ENCODE measurements at regions not wholly inside any gene's neighbourhood (a gene's known extent, or its start where the extent isn't known, plus 50 kb on each side); places are given as distances from the start of the nearest gene placed in this dataset.

DNA sequence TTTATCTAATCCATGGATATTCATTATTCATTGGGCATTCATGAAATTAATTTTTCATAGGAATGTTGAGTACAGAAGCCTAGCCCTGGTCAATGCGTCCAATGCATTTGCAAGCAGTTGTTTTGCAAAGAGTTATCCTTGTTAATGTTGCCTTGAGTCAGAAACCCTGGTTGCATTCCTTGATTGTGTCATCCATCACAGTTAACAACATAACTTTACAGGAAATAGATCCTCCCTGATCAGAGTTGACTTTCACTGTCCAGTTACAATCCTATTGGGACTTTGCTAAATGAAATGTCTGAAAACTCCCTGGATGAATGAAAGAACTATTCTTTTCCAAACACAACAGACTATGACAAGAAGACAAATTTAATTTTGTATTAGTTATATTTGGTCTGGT lies 924.3 kb upstream of the SLIT2 start:
- DNase-seq (ENCODE audit: low spot score in 2 of 2) = no peak
- TF ChIP-seq, protein P1, sequence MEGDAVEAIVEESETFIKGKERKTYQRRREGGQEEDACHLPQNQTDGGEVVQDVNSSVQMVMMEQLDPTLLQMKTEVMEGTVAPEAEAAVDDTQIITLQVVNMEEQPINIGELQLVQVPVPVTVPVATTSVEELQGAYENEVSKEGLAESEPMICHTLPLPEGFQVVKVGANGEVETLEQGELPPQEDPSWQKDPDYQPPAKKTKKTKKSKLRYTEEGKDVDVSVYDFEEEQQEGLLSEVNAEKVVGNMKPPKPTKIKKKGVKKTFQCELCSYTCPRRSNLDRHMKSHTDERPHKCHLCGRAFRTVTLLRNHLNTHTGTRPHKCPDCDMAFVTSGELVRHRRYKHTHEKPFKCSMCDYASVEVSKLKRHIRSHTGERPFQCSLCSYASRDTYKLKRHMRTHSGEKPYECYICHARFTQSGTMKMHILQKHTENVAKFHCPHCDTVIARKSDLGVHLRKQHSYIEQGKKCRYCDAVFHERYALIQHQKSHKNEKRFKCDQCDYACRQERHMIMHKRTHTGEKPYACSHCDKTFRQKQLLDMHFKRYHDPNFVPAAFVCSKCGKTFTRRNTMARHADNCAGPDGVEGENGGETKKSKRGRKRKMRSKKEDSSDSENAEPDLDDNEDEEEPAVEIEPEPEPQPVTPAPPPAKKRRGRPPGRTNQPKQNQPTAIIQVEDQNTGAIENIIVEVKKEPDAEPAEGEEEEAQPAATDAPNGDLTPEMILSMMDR (IDR thresholded peaks at IDR 0.05) = no peak
- H3K36me3 ChIP-seq = no peaks in the 10 kb centered on the region
- H3K4me1 ChIP-seq = no peaks in the 10 kb centered on the region
- H3K27me3 ChIP-seq = no peaks in the 10 kb centered on the region
- no peaks in the 10 kb centered on the region for H3K9me3 ChIP-seq
- H3K4me3 ChIP-seq = no peak overlapping the region
- H3K27ac ChIP-seq = no peak overlapping the region
- intact Hi-C loops (cut with DNase I) = no loop called here

DNA sequence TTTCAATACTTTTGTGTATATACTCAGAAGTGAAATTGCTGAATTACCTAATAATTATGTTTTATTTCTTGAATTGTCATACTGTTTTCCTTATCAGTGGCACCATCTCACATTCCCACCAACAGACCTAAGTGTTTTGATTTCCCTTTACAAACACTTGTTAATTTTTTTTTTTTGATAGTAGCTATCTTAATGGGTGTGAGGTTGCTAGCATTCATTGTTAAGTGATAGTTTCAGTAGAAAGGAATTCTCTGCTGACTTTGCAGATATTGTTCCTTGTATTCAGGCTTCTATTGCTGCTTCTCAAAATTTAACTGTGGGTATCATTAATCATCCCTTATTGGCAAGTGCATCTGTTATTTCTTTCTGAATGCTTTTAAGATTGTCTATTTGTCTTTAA lies 927.5 kb upstream of the SLIT2 start:
- no peak overlapping the region for H3K4me3 ChIP-seq
- no peaks in the 10 kb centered on the region for H3K9me3 ChIP-seq
- intact Hi-C loops (cut with DNase I) = no loop called here
- H3K4me1 ChIP-seq = no peaks in the 10 kb centered on the region
- H3K27ac ChIP-seq = no peak overlapping the region
- TF ChIP-seq, protein P1 (IDR thresholded peaks at IDR 0.05) = no peak
- no peaks in the 10 kb centered on the region for H3K36me3 ChIP-seq
- H3K27me3 ChIP-seq = no peaks in the 10 kb centered on the region
- no peak for DNase-seq (ENCODE audit: low spot score in 2 of 2)

DNA sequence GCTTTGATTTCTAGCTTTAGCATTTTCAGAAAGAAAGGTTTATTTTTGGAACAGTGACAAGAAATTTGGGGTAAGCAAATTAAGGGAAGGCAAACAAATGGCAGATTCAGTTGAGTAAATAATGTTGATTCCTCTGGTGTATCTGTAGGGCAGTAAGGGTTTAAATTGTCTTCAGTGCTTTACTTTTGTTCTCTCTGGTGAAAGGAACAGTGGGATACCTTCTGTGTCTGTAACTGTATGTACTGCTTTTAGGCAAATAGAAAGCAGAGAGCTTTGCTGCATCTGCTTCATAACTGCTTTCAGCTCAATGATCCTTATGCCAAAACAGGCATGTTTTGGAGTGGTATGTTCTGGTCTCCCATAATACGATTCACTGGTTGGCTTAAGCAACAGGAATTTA lies 932.1 kb upstream of the SLIT2 start:
- Histone ChIP-seq H3K4me3 (no peak overlapping the region), H3K36me3 (no peaks in the 10 kb centered on the region), H3K27ac (no peak overlapping the region), H3K4me1 (no peaks in the 10 kb centered on the region), H3K9me3 (no peaks in the 10 kb centered on the region), H3K27me3 (no peaks in the 10 kb centered on the region)
- TF ChIP-seq, protein P1 (IDR thresholded peaks at IDR 0.05) = no peak
- intact Hi-C loops (cut with DNase I) = no loop called here
- DNase-seq (ENCODE audit: low spot score in 2 of 2) = no peak

DNA sequence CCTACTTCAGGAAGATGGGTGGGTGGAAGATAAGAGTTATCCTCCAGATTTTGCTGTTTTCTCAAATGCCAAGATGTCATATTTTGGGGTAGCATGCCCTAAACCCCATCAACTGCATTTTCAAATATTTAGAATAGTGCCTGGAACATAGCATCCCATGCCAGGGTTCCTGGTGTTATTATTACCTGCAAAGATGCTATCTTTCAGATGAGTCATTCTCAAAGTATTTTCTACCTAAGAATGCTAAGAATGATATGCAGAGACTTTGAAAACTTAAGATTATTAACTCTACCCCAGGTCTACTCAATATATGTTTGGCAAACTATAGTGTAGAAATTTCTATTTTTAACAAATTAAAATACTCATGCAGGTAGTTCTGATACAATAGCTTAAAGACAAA lies 934.3 kb upstream of the SLIT2 start:
- TF ChIP-seq, protein P1 (IDR thresholded peaks at IDR 0.05) = no peak
- Histone ChIP-seq H3K4me3 (no peak overlapping the region), H3K9me3 (no peaks in the 10 kb centered on the region), H3K27me3 (no peaks in the 10 kb centered on the region), H3K36me3 (no peaks in the 10 kb centered on the region), H3K4me1 (no peaks in the 10 kb centered on the region), H3K27ac (no peak overlapping the region)
- DNase-seq (ENCODE audit: low spot score in 2 of 2) = no peak
- intact Hi-C loops (cut with DNase I) = no loop called here

DNA sequence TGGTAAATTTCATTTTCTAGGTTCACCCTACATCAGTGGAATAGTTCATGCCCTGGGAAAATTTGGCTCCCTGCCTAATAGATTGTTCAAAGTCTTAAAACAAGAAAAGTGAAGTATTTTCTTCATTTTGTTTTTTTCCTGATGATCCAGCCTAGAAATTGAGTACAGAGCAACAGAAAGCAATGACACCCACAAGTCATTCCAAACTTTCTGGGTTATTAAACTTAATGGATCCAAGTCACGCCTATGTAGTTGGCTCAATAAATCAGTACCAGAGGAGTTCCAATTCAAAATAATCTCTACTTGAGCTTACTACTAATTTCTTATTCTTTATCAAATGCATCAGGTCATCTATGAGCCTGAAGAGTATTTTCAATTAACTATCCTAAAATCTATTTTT lies 937.6 kb upstream of the SLIT2 start:
- DNase-seq (ENCODE audit: low spot score in 2 of 2) = no peak
- Histone ChIP-seq H3K9me3 (no peaks in the 10 kb centered on the region), H3K27ac (no peak overlapping the region), H3K36me3 (no peaks in the 10 kb centered on the region), H3K4me1 (no peaks in the 10 kb centered on the region), H3K27me3 (no peaks in the 10 kb centered on the region), H3K4me3 (no peak overlapping the region)
- intact Hi-C loops (cut with DNase I) = no loop called here
- TF ChIP-seq, protein P1 (IDR thresholded peaks at IDR 0.05) = no peak

DNA sequence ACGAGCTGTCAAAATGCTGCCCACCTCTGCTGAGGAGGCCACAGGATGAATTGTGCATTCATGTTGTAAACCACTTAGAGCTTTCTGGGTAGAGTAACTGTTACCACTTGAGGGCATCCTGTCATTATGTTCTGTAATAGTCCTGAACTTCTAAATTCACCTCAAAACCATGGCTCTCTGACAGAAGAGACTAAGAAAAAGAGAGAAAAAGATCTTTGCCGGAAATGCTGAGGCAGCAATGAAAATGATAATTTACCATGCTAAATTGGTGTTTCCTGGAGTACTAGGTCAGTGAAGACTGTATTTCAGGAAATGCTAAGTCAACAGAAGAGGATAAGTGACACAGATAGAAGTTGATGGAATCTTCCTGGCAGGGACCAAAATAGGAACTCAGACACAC lies 942.3 kb upstream of the SLIT2 start:
- Histone ChIP-seq H3K9me3 (no peaks in the 10 kb centered on the region), H3K4me1 (no peaks in the 10 kb centered on the region), H3K27me3 (no peaks in the 10 kb centered on the region), H3K27ac (no peak overlapping the region), H3K4me3 (no peak overlapping the region), H3K36me3 (no peaks in the 10 kb centered on the region)
- TF ChIP-seq, protein P1 (IDR thresholded peaks at IDR 0.05) = no peak
- intact Hi-C loops (cut with DNase I) = no loop called here
- no peak for DNase-seq (ENCODE audit: low spot score in 2 of 2)

All from ascending aorta (tissue), 2 donors.